ENCODE measurements at regions not wholly inside any gene's neighbourhood (a gene's known extent, or its start where the extent isn't known, plus 50 kb on each side); places are given as distances from the start of the nearest gene placed in this dataset.
"Not testable (repeated sequence)": the region's sequence is repeated elsewhere in the genome, so short reads cannot be mapped to it uniquely, and the experiment has no call there.

DNA sequence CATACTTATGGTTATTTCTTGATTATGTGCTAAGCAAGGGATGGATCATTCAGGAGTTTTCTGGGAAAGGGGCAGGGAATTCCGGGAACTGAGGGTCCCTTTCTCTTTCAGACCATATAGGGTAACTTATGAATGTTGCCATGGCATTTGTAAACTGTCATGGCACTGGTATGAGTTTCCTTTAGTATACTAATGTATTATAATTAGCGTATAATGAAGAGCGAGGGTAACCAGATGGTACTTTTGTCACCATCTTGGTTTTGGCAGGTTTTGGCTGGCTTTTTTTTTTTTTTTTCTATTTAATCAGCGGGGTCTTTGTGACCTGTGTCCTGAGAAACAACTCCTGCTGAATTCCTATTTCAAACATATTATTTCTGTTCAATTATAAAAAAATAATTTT, 237.6 kb upstream of the PTER start:
- TF ChIP-seq, protein P1, sequence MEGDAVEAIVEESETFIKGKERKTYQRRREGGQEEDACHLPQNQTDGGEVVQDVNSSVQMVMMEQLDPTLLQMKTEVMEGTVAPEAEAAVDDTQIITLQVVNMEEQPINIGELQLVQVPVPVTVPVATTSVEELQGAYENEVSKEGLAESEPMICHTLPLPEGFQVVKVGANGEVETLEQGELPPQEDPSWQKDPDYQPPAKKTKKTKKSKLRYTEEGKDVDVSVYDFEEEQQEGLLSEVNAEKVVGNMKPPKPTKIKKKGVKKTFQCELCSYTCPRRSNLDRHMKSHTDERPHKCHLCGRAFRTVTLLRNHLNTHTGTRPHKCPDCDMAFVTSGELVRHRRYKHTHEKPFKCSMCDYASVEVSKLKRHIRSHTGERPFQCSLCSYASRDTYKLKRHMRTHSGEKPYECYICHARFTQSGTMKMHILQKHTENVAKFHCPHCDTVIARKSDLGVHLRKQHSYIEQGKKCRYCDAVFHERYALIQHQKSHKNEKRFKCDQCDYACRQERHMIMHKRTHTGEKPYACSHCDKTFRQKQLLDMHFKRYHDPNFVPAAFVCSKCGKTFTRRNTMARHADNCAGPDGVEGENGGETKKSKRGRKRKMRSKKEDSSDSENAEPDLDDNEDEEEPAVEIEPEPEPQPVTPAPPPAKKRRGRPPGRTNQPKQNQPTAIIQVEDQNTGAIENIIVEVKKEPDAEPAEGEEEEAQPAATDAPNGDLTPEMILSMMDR (IDR thresholded peaks at IDR 0.05) = no peak
- TF ChIP-seq POLR2A (IDR thresholded peaks at IDR 0.05) (no peak), EP300 (IDR thresholded peaks at IDR 0.05) (no peak)
- no peaks in the 10 kb centered on the region for H3K9me3 ChIP-seq
- H3K27ac ChIP-seq = no peak overlapping the region
- H3K4me3 ChIP-seq = no peak overlapping the region
- no peaks in the 10 kb centered on the region for H3K27me3 ChIP-seq
- no peaks in the 10 kb centered on the region for H3K36me3 ChIP-seq
- intact Hi-C loops (cut with DNase I) = no loop called here
- WGBS, 3 donors = 87 to 90% (median 87%) methylated on average over 4 of the region's 4 CpGs
- DNase-seq = no peak
- no peaks in the 10 kb centered on the region for H3K4me1 ChIP-seq (ENCODE audit: insufficient read depth)

DNA sequence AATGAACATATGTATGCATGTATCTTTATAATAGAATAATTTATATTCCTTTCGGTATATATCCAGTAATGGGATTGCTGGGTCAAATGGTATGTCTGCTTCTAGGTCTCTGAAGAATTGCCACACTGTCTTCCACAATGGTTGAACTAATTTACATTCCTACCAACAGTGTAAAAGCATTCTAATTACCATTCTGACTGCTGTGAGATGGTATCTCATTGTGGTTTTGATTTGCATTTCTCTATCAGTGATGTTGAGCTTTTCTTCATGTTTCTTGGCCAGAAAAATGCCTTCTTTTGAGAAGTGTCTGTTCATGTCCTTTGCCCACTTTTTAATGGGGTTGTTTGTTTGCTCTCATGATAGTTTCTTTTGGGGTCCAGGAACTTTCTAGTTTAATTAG, 213.2 kb upstream of the PTER start:
- DNase-seq; H3K27me3 ChIP-seq; H3K27ac ChIP-seq; H3K9me3 ChIP-seq; H3K36me3 ChIP-seq; H3K4me3 ChIP-seq; intact Hi-C loops (cut with DNase I); H3K4me1 ChIP-seq (ENCODE audit: insufficient read depth): not testable (repeated sequence)
- WGBS, 3 donors = 89 to 96% (median 91%) methylated on average over 1 of the region's 1 CpG

DNA sequence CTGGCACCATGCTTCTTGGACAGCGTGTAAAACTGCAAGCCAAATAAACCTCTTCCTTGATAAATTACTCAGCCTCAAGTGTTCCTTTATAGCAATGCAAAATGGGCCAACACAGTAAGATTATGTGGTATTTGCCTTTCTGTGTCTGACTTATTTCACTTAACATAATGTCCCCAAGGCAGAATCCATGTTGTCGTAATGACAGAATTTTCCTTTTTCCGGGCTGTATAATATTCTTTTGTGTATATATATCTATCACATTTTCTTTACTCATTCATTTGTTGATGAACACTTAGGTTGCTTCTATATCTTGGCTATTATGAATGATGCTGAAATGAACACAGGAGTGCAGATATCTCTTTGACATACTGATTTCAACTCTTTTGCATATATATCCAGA, 209.1 kb upstream of the PTER start:
- 83 to 90% (median 84%) methylated on average over 3 of the region's 3 CpGs for WGBS, 3 donors
- TF ChIP-seq POLR2A (IDR thresholded peaks at IDR 0.05) (no peak), EP300 (IDR thresholded peaks at IDR 0.05) (no peak)
- TF ChIP-seq, protein P1 (IDR thresholded peaks at IDR 0.05) = no peak
- H3K4me3 ChIP-seq = no peak overlapping the region
- intact Hi-C loops (cut with DNase I) = no loop called here
- H3K36me3 ChIP-seq = no peaks in the 10 kb centered on the region
- H3K4me1 ChIP-seq (ENCODE audit: insufficient read depth) = no peaks in the 10 kb centered on the region
- no peak for DNase-seq
- no peaks in the 10 kb centered on the region for H3K27me3 ChIP-seq
- no peaks in the 10 kb centered on the region for H3K9me3 ChIP-seq
- H3K27ac ChIP-seq = no peak overlapping the region

DNA sequence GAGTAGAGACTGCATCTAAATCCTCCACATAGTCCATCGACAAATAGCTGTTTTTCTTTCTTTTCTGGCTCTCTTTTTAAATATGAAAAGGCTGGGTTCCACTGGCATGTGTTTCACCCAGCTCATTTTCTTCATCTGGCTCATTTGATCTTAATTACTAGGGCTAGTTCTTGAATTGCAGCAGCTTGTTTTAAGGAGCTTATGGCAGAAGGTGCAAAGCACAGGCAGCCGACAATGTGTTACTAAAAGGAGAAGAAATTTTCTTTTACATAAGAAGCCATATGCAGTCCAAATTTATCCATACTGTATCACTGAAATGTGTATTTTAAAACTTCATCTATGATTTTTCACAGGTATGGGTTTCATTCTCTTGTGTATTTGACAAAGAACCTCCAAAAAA, 205.6 kb upstream of the PTER start:
- H3K4me1 ChIP-seq (ENCODE audit: insufficient read depth) = no peaks in the 10 kb centered on the region
- no peaks in the 10 kb centered on the region for H3K36me3 ChIP-seq
- no peak overlapping the region for H3K27ac ChIP-seq
- no peaks in the 10 kb centered on the region for H3K27me3 ChIP-seq
- no peaks in the 10 kb centered on the region for H3K9me3 ChIP-seq
- TF ChIP-seq EP300 (IDR thresholded peaks at IDR 0.05) = no peak
- TF ChIP-seq, protein P1 (IDR thresholded peaks at IDR 0.05) = no peak
- TF ChIP-seq POLR2A (IDR thresholded peaks at IDR 0.05) = no peak
- intact Hi-C loops (cut with DNase I) = no loop called here
- 76 to 79% (median 77%) methylated on average over 2 of the region's 2 CpGs for WGBS, 3 donors
- H3K4me3 ChIP-seq = no peak overlapping the region
- DNase-seq = no peak

DNA sequence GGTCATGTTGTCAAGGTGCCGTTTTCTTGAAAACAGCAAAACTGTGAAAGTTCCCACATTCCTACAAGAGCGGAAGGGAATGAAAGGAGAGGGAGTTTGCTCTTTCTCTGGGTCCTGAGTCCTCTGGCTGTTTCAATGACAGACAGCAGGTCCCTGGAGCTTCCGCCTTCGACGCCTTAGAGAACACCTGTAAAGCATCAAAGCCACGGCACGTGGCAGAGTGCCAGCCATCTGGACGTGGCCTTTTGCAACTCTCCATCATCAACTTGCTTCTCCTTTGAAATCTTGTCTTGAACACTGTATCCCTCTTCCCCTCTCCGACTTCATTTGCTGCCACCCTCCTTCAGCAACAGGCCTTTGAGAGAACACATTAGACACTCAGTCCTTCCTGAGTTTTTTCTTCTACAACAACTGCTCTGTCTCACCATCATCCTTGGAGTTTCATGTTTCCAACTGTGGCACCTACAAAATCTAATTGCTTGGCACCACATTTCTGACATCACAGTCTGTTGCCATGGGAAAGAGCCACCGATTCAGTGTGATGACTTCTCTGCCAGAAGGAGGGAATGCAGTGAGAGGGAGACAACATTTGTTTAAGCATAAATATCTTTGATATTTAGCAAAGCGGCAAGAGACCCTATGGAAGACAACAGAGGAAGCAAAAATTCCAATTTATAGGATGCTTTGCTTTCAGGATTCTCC, 204.9 kb upstream of the PTER start:
- DNase-seq = no peak

More for the DNA sequence above, 204.9 kb upstream of the PTER start:
- H3K4me3 ChIP-seq = no peak overlapping the region
- no peaks in the 10 kb centered on the region for H3K27me3 ChIP-seq
- no peaks in the 10 kb centered on the region for H3K9me3 ChIP-seq
- no peak overlapping the region for H3K27ac ChIP-seq
- intact Hi-C loops (cut with DNase I) = no loop called here
- H3K36me3 ChIP-seq = no peaks in the 10 kb centered on the region
- no peaks in the 10 kb centered on the region for H3K4me1 ChIP-seq (ENCODE audit: insufficient read depth)
- WGBS, 3 donors = 55 to 66% (median 57%) methylated on average over 11 of the region's 11 CpGs
- TF ChIP-seq POLR2A (IDR thresholded peaks at IDR 0.05) (no peak), EP300 (IDR thresholded peaks at IDR 0.05) (no peak)
- TF ChIP-seq, protein P1 (IDR thresholded peaks at IDR 0.05) = no peak

Measured in ovary (tissue), 7 donors.